Heart right ventricle (tissue), 16 donors: ENCODE measurements at regions not wholly inside any gene's neighbourhood (a gene's known extent, or its start where the extent isn't known, plus 50 kb on each side); places are given as distances from the start of the nearest gene placed in this dataset.

Experiments used
- ATAC-seq, 8 donors: fragments of 200-7000 bp; cut with Tn5 transposase; one replicate each; pipeline ENCODE4 v1.9.1; 2020; ENCODE audit warnings: mild to moderate bottlenecking in 8 of 8, moderate library complexity in 8 of 8, moderate number of reproducible peaks in 1 of 8
- DNase-seq, 2 donors: peaks; one replicate each; pipeline ENCODE4 v3.0.0-alpha.2; 2020
- H3K27ac ChIP-seq, 10 donors: fragments of 200-600 bp; sonication (generic) in 2 of 10; one replicate each; pipeline versions ENCODE4 v1.5.0 to v1.8.0; 2020 to 2022; ENCODE audit warnings: mild to moderate bottlenecking in 3 of 10
- H3K27me3 ChIP-seq, 7 donors: fragments of 200-600 bp; one replicate each; pipeline ENCODE4 v1.8.0; 2021 to 2022; ENCODE audit warnings: mild to moderate bottlenecking in 2 of 7
- H3K36me3 ChIP-seq, 9 donors: fragments of 200-600 bp; sonication (generic) in 1 of 9; one replicate each; pipeline versions ENCODE4 v1.5.0 to v1.8.0; 2020 to 2022; ENCODE audit warnings: mild to moderate bottlenecking in 2 of 9
- H3K4me1 ChIP-seq, 9 donors: fragments of 200-600 bp; sonication (generic) in 1 of 9; one replicate each; pipeline versions ENCODE4 v1.5.0 to v1.8.0; 2020 to 2022; ENCODE audit warnings: mild to moderate bottlenecking in 4 of 9
- H3K4me3 ChIP-seq, 10 donors: fragments of 200-600 bp; sonication (generic) in 2 of 10; one replicate each; pipeline versions ENCODE4 v1.5.0 to v1.8.0; 2020 to 2022; ENCODE audit warnings: mild to moderate bottlenecking in 7 of 10, moderate library complexity in 2 of 10
- H3K9me3 ChIP-seq, 11 donors: fragments of 200-600 bp in 10 of 11; sonication (generic) in 2 of 11; one replicate each; pipeline versions ENCODE4 v1.5.0 to v1.8.0; 2013 to 2022; ENCODE audit warnings: mild to moderate bottlenecking in 2 of 11, control low read depth in 1 of 11, moderate library complexity in 1 of 11
- WGBS, 2 donors: extraction: QIAGEN DNeasy Blood & Tissue Kit; methylation state at CpG; one replicate each; pipeline ENCODE4 v1.1.7; 2013; ENCODE audit warnings: inconsistent platforms in 1 of 2; 5-methylcytosine and 5-hydroxymethylcytosine counted together
- intact Hi-C, 10 donors: fragments of 100-400 bp; cut with DNase I; formaldehyde crosslinking; loops; one replicate each; pipeline versions ENCODE4 v1.11.1 to v1.14.2; 2022
- TF ChIP-seq, protein P1 (sequence below), 9 donors: fragments of 200-600 bp; sonication (generic) in 2 of 9; IDR thresholded peaks; one replicate each; pipeline versions ENCODE4 v1.5.0 to v1.8.0; 2021 to 2022; ENCODE audit warnings: antibody characterized with exemption in 9 of 9, mild to moderate bottlenecking in 5 of 9, moderate library complexity in 1 of 9
- donor health status: Arrhythmogenic right ventricular cardiomyopathy.
- donor health status: ischemic (EF 13 %, LVEDD 7.1; RV severe dilation, severe dysfunction).
- donor health status: healthy with polysubstance abuse.
- donor health status: DM: no; HTN: yes; CAD: no.
- donor health status: DM: no; HTN: no; CAD: no.
- donor health status: ischemic (EF 25% LVEDD 6.9; RV normal size, moderate dysfunction).
- donor health status: ischemic (EF 25% LVEDD 5.7; RV mildly dilated, moderate dysfunction).
- donor health status: healthy.
- donor health status: DM: yes; HTN: yes; CAD: no.
- donor health status: Ischemic cardiomyopathy.
- donor health status: ischemic (EF 35%, LVEDD 5.7; RV mildly dilated, moderate dysfunction).
- donor health status: nonischemic (EF 11% LVEDD 7.7; RV severe dilation, severe dysfunction).
- donor health status: DM: yes; HTN: yes; CAD: no.
- donor health status: PGD.
- donor health status: ischemic (EF 29% LVEDD 5.4; RV normal size, mild dysfunction).
- donor health status: nonischemic (EF 23%, LVEDD 6.1; RV moderate dilation, normal function).

DNA sequence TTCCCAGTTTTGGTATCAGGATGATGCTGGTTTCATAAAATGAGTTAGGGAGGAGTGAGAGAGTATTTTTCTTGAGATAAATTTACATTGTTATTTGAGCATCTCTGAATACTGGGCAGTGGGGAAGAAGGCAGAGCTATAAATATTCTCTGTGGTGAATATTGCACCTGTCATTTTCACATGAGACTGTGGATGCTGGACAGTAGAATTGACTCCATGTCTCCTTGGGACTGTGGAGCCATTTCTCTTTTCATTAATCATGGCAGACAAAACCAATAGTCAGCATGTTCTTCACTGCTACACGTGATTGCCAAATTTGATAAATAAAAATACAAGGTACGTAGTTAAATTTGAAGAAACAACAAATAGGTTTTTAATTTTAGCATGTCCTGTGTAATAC lies 81.2 kb upstream of the PHACTR1 start:
- no peak overlapping the region for H3K27ac ChIP-seq
- H3K4me1 ChIP-seq = peaks cover 0 to 4% (median 0%) of the 10 kb centered on the region in 9 donors
- peak in 1 of 8 donors; percentile 37 for ATAC-seq
- DNase-seq = no peak
- peaks cover 0 to 9% (median 0%) of the 10 kb centered on the region in 7 donors for H3K27me3 ChIP-seq
- 30 to 43% methylated on average over 2 of the region's 2 CpGs for WGBS, 2 donors
- no peaks in the 10 kb centered on the region for H3K36me3 ChIP-seq
- intact Hi-C loops = loop anchor here in 5 of 10 donors (5.0 to 10.0 kb wide), 2 partner anchors 257 to 259 kb away; no protein-coding TSS in a partner anchor
- TF ChIP-seq, protein P1, sequence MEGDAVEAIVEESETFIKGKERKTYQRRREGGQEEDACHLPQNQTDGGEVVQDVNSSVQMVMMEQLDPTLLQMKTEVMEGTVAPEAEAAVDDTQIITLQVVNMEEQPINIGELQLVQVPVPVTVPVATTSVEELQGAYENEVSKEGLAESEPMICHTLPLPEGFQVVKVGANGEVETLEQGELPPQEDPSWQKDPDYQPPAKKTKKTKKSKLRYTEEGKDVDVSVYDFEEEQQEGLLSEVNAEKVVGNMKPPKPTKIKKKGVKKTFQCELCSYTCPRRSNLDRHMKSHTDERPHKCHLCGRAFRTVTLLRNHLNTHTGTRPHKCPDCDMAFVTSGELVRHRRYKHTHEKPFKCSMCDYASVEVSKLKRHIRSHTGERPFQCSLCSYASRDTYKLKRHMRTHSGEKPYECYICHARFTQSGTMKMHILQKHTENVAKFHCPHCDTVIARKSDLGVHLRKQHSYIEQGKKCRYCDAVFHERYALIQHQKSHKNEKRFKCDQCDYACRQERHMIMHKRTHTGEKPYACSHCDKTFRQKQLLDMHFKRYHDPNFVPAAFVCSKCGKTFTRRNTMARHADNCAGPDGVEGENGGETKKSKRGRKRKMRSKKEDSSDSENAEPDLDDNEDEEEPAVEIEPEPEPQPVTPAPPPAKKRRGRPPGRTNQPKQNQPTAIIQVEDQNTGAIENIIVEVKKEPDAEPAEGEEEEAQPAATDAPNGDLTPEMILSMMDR (IDR thresholded peaks at IDR 0.05) = no peak
- H3K4me3 ChIP-seq = no peak overlapping the region
- peaks cover 0 to 15% (median 3%) of the 10 kb centered on the region in 11 donors for H3K9me3 ChIP-seq

DNA sequence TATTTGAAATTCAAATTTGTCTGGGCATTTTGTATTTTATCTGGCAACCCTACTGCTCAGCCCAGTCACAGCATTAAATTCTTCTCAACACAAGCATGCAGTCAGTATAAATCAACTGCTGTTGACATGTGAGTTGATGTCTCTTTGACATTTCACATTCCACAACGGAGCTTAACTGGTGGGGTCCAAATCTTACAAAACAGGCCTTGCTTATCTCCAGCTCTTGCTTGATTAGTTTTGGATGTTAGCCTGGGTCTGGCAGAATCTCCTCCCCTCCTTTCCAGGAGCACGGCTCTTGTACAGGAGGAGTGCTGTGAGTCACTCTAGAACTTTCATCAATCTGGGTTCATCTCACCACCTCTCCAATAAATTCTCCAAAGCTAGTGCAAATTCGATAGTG lies 80.8 kb upstream of the PHACTR1 start:
- intact Hi-C loops = loop anchor here in 5 of 10 donors (5.0 to 10.0 kb wide), 2 partner anchors 256 to 259 kb away; no protein-coding TSS in a partner anchor
- DNase-seq (peak in 1 of 2 donors; percentile 12), ATAC-seq (peak; percentile 52 to 98 (median 83))
- no peak overlapping the region for H3K27ac ChIP-seq
- TF ChIP-seq, protein P1 (IDR thresholded peaks at IDR 0.05) = no peak
- 16 to 23% methylated on average over 3 of the region's 3 CpGs for WGBS, 2 donors
- H3K9me3 ChIP-seq = peaks cover 0 to 18% (median 6%) of the 10 kb centered on the region in 11 donors
- H3K4me3 ChIP-seq = no peak overlapping the region
- peaks cover 0 to 4% (median 0%) of the 10 kb centered on the region in 9 donors for H3K4me1 ChIP-seq
- no peaks in the 10 kb centered on the region for H3K36me3 ChIP-seq
- peaks cover 0 to 9% (median 0%) of the 10 kb centered on the region in 7 donors for H3K27me3 ChIP-seq

DNA sequence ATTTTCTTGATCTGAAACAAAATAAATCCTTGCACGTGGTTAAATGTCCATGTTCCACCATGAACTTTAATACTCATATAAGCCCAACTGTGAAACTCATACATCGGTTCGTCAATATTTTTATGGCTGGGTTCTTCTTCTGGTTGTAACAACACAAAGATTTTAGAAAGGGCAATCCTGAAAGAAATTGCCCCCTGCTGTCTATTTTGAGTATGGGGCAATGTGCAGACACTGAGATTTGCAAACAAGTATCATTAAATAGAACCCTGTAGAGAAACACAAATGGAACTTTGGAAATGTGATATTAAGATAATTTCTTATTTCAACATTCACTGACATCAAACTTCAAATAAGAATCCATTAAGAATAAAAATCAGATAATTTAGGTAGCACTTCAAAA lies 80.2 kb upstream of the PHACTR1 start:
- TF ChIP-seq, protein P1 (IDR thresholded peaks at IDR 0.05) = peak in 1 of 9 donors; percentile 9
- H3K27ac ChIP-seq = no peak overlapping the region
- intact Hi-C loops = loop anchor here in 5 of 10 donors (5.0 to 10.0 kb wide), 2 partner anchors 256 to 258 kb away; no protein-coding TSS in a partner anchor

DNA sequence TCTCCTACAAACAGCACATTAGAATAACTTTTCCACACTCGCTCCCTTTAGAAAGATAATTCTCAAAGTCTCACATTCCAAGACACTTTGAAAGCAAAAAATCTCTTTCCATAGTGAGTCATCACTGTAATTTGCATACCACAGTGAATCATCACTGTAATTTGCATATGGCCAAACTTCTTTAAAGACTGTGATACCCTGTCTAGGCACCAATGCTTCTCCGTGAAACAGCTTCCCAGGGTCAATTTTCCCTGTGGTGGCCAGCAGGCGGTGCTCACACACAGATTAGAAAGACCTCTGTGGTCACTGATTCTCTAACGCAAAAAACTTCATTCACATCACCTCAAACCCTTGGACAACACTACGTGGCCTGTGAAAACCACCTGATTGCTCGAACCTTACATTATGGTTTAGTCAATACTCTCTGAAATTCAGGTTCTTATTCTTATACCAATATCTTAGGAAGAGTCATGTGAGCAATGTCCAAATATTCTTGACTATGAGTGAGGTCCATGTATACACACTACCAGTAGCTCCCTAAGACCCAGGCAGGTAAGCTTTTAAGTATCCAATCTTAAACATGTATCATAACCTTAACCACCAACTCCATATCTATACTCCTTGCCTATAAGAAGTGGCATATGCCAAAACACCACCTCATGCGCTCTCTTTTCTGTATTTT lies 78.5 kb upstream of the PHACTR1 start:
- DNase-seq = peak; percentile 14 to 31
- intact Hi-C loops = loop anchor here in 8 of 10 donors (2.0 to 10.0 kb wide), 3 partner anchors 254 to 257 kb away; no protein-coding TSS in a partner anchor
- peak in 5 of 8 donors; percentile 35 to 60 (median 56) for ATAC-seq
- TF ChIP-seq, protein P1 (IDR thresholded peaks at IDR 0.05) = peak in 8 of 9 donors; percentile 20 to 77 (median 62)
- peaks cover 0 to 26% (median 6%) of the 10 kb centered on the region in 11 donors for H3K9me3 ChIP-seq
- H3K4me3 ChIP-seq = no peak overlapping the region
- peaks cover 0 to 9% (median 0%) of the 10 kb centered on the region in 7 donors for H3K27me3 ChIP-seq
- H3K27ac ChIP-seq = no peak overlapping the region
- WGBS, 2 donors = 44 to 57% methylated on average over 7 of the region's 7 CpGs
- no peaks in the 10 kb centered on the region for H3K36me3 ChIP-seq
- H3K4me1 ChIP-seq = peaks cover 0 to 4% (median 0%) of the 10 kb centered on the region in 9 donors

More for the DNA sequence above, 80.2 kb upstream of the PHACTR1 start:
- Histone ChIP-seq H3K9me3 (peaks cover 0 to 23% (median 6%) of the 10 kb centered on the region in 11 donors), H3K27me3 (peaks cover 0 to 9% (median 0%) of the 10 kb centered on the region in 7 donors), H3K4me1 (peaks cover 0 to 4% (median 0%) of the 10 kb centered on the region in 9 donors), H3K36me3 (no peaks in the 10 kb centered on the region), H3K4me3 (no peak overlapping the region)
- no peak for DNase-seq
- ATAC-seq = no peak
- whole genome bisulfite sequencing, 2 donors = 64 to 68% methylated on average over 3 of the region's 3 CpGs
